ENCODE measurements at regions not wholly inside any gene's neighbourhood (a gene's known extent, or its start where the extent isn't known, plus 50 kb on each side); places are given as distances from the start of the nearest gene placed in this dataset.

GRCh38 chr13:105377452-105377851, 1158.0 kb downstream of the EFNB2 start:
- TF ChIP-seq, protein P1, sequence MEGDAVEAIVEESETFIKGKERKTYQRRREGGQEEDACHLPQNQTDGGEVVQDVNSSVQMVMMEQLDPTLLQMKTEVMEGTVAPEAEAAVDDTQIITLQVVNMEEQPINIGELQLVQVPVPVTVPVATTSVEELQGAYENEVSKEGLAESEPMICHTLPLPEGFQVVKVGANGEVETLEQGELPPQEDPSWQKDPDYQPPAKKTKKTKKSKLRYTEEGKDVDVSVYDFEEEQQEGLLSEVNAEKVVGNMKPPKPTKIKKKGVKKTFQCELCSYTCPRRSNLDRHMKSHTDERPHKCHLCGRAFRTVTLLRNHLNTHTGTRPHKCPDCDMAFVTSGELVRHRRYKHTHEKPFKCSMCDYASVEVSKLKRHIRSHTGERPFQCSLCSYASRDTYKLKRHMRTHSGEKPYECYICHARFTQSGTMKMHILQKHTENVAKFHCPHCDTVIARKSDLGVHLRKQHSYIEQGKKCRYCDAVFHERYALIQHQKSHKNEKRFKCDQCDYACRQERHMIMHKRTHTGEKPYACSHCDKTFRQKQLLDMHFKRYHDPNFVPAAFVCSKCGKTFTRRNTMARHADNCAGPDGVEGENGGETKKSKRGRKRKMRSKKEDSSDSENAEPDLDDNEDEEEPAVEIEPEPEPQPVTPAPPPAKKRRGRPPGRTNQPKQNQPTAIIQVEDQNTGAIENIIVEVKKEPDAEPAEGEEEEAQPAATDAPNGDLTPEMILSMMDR (IDR thresholded peaks at IDR 0.05; ENCODE audit: control insufficient read depth, extremely low read depth, insufficient read depth) = no peak
- H3K4me3 ChIP-seq (ENCODE audit: low read depth, low read length) = no peak overlapping the region

GRCh38 chr13:105370011-105370650, 1165.3 kb downstream of the EFNB2 start:
- TF ChIP-seq, protein P1 (IDR thresholded peaks at IDR 0.05; ENCODE audit: control insufficient read depth, extremely low read depth, insufficient read depth) = no peak
- no peak for DNase-seq (ENCODE audit: low read depth)
- no peak overlapping the region for H3K4me3 ChIP-seq (ENCODE audit: low read depth, low read length)

More at GRCh38 chr13:105377452-105377851, 1158.0 kb downstream of the EFNB2 start:
- DNase-seq (ENCODE audit: low read depth) = no peak

- DNase-seq (ENCODE audit: low read depth) = no peak
- TF ChIP-seq, protein P1 (IDR thresholded peaks at IDR 0.05; ENCODE audit: control insufficient read depth, extremely low read depth, insufficient read depth) = no peak
- no peak overlapping the region for H3K4me3 ChIP-seq (ENCODE audit: low read depth, low read length)
These were observed 1166.7 kb downstream of the EFNB2 start for GRCh38 chr13:105368781-105369180.

GRCh38 chr13:105365831-105366230, 1169.6 kb downstream of the EFNB2 start:
- no peak overlapping the region for H3K4me3 ChIP-seq (ENCODE audit: low read depth, low read length)
- no peak for DNase-seq (ENCODE audit: low read depth)
- TF ChIP-seq, protein P1 (IDR thresholded peaks at IDR 0.05; ENCODE audit: control insufficient read depth, extremely low read depth, insufficient read depth) = no peak

GRCh38 chr13:105365021-105365550, 1170.4 kb downstream of the EFNB2 start:
- no peak overlapping the region for H3K4me3 ChIP-seq (ENCODE audit: low read depth, low read length)
- TF ChIP-seq, protein P1 (IDR thresholded peaks at IDR 0.05; ENCODE audit: control insufficient read depth, extremely low read depth, insufficient read depth) = no peak
- DNase-seq (ENCODE audit: low read depth) = no peak

DNA sequence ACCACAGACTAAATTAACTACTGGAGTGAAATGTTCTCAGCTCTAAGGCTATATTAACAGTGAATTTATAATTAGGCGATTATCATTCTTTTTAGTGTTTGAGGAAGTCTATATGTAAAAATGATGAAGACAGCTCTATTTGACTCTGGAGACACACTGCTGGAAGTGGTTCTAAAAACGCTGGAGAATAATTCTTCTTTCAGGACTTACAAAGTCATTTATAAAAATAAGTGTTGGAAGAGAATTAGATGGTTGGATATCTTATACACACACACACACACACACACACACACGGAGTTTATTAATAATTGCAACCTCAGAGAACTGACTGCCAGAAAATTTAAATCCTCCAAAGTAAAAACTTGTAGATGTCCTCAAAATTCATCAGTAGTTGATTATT, 1171.3 kb downstream of the EFNB2 start:
- DNase-seq (ENCODE audit: low read depth) = no peak
- TF ChIP-seq, protein P1 (IDR thresholded peaks at IDR 0.05; ENCODE audit: control insufficient read depth, extremely low read depth, insufficient read depth) = no peak
- H3K4me3 ChIP-seq (ENCODE audit: low read depth, low read length) = no peak overlapping the region

Measured in LNCaP clone FGC (cell line).